ENCODE measurements at regions not wholly inside any gene's neighbourhood (a gene's known extent, or its start where the extent isn't known, plus 50 kb on each side); places are given as distances from the start of the nearest gene placed in this dataset.
A peak's percentile ranks its signal among the peaks of the same experiment; 100 is the strongest.
"Not testable (repeated sequence)": the region's sequence is repeated elsewhere in the genome, so short reads cannot be mapped to it uniquely, and the experiment has no call there.

DNA sequence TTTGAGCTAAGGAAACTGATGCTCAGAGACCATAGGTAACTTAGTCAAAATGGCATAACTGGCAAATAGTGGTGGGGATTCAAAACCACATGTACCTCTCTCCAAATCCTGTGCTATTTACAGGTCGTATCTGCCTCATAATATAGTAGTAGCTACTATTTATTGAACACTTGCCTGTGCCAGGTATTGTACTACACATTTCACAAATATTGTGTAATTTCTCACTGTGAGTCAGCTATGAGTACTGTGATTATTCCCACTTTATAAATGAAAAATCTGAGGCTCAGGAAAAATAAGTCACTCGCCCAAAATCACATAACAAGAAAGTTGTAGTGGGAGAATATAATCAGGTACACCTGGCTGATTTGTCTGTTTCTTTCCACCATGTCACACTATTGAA is 199.8 kb upstream of the FAT3 start:
- DNase-seq, result no peak

DNA sequence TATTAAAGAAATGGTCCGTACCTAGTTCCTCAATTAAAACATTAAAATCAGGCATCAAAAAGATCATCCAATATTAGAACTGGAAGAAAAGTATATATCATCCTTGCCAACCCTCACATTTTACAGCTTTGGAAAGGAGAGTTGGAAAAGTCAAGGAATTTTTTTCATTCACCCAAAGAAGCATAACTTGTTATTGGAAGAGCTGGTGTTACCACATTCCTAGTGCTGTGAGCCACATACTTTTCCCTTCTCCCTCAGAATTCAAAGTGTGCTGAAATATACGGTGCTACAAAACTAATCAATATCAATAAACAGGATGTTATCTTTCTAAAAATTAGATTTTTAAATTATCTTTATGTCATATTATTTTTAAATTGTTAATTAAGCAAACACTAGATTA is 202.1 kb upstream of the FAT3 start:
- DNase-seq, result no peak

DNA sequence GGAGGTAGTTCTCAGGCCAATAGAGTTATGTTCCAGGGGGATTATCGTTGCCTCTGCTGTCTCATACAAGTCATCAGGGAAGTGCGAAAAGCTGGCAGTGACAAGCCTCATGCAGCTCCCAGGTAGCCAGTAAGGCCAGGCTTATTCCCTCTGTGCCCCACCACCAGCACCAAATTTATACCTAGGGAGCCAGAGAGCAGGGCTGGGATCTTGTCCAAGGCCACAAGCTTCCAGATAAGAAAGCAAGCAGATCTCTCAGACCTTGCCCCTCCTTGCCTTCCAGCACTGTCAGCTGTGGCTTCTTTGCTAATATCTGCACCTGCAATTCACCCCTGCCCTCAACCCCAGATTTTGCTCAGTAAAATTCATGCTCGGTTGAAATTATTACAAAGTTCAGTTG is 206.3 kb upstream of the FAT3 start:
- no peak for DNase-seq

DNA sequence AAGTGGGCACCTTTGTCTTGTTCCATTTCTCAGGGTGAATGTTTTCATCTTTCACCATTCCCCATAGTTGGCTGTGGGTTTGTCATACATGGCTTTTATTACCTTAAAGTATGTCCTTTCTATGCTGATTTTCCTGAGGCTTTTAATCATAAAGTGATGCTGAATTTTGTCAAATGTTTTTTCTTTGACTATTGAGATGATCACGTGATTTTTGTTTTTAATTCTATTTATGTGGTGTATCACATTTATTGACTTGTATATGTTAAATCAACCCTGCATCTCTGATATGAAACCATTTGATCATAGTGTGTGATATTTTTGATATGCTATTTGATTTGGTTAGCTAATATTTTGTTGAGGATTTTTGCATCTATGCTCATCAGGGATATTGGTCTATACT is 216.4 kb upstream of the FAT3 start:
- DNase-seq, result no peak

DNA sequence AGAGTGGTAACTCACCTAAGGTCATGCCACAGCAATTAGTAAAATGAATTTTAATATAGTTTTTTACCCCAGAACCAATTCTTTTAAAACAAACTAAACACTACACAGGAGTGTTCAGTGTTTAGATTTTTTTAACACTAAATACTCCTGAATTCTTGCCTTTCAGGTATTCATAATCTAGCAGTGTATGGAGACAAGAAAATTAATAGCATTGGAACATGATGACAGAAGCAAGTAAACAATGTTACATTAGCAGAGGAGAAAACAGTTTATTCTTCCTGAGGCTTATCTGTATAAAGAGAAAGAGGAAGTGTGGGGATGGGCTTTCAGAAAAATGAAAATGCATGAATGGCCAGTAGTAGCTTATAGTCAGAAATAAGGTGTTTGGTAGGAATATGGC is 222.1 kb upstream of the FAT3 start:
- DNase-seq, result no peak

DNA sequence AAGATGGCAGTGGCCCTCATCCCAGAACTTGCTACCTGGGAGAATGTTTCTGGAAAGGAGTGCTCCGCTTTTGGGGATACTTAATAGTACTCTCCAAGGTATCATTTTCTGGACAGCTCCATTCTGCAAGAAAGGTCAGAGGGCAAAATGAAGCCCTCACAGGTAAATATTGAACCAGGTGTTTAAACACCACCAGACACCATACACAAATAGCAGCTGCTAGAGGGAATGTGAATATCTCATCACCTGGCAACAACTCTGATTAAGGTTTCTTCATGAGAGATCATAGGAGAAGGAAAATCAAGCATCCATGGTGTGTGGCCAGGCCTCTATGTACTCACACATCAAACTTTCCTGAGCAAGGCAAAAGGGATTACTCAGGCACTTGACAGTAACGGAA is 226.1 kb upstream of the FAT3 start:
- peak; percentile 75 for DNase-seq

DNA sequence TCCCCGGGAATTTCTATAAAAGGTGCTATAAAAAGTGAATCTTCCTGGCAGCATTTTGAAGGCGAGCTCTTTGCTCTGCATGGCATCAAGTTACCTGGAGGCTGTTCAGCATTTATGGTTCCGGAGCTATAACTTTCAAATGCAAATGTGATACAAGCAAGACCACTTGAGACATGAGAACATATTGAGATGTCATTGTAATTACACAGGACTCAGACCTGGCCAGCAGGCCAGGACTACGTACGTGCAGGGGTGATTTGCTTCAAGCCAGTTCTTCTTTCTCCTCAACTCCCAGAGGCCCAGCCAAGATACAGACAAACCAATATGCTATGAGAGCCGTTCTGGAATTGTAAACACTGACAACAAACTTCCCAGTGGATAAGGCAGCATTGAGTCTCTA is 227.4 kb upstream of the FAT3 start:
- no peak for DNase-seq

DNA sequence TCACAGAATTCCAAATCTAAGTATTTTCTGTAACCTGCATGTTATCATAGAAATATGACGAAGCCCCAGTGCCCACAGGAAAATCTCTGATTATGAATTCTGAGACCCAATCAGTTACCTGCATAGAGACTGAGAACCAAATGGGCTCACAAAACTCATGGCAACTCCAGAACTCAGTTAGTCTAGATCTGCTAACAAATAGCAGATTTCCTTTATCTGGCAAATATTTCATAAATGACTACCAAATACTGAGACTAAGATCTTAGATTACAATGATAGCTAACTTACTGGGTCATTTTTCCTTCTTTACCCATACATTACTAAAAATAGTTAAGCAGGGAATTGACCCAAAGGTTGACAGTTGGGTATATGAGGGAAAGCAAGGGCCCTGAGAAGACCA is 228.1 kb upstream of the FAT3 start:
- DNase-seq, result no peak

DNA sequence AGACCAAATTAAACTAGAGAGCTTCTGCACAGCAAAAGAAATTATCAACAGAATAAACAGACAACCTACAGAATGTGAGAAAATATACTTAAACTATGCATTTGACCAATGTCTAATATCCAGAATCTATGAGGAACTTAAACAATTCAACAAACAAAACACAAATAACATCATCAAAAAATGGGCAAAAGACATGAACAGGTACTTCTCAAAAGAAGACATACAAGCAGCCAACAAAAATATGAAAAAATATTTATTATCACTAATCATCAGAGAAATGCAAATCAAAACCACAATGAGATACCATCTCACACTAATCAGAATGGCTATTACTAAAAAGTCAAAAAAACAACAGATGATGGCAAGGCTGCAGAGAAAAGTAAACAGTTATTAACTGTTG is 236.2 kb upstream of the FAT3 start:
- DNase-seq, result not testable (repeated sequence)

DNA sequence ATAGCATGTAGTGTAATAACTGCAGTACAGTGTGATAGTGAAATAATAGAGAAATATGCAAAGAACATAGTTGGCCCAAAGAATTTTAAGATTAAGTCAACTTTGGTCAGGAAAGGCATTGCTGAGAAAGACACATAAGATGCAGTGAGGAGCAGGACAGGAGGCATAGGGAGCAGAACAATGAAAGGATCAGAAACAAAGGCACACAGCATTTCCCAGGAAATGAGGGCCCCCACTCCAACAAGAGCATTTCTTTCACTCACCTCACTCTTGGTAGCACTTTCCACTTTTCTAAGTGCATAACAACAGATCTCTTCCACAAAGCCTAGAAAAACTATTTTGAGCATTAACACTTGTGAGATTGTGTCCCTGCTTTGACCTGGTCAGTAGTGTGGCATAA is 238.4 kb upstream of the FAT3 start:
- DNase-seq, result no peak

DNA sequence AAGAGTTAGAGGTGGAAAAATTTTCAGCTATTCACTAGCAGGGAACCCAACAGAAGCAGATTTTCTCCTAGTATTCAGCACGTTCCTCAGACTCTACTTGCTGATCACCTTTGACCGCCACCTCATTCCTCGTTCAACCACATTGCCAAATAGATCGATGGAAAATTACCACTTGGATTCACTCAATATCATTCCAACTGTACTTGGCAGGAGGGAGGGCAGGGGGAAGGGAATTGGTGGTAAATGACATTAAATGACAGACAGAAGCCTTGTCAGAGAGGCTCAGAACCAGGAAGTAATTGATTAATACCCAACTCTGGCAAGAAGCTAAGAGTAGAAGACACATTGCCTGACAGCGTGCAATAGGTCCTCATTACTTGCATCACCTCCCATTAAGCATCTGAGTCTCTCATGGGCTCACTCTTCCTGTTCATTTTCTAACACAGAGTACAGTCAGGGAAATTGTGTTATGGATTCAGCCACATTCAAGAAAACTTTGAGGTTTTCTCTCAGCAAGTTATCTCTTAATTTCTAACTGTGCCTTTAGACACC is 240.5 kb upstream of the FAT3 start:
- no peak for DNase-seq

DNA sequence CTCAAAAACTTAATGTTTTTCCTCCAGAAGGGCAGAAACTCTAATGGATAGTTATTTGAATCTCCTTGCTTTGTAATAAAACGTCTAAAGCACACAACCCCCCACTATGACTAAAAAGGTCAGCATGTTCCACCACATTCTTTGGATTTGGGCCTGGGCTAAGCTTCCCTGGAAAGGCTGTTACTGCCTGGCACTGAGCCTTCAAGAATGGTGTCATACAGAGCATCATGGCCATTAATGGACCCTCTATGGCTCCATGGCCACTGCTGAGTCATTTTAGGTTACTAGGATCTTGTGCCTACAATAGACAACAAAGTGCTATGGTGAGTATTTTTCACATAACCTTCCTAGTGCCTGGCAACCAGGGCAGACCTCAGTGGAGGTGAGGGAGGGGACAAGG is 242.6 kb upstream of the FAT3 start:
- no peak for DNase-seq

DNA sequence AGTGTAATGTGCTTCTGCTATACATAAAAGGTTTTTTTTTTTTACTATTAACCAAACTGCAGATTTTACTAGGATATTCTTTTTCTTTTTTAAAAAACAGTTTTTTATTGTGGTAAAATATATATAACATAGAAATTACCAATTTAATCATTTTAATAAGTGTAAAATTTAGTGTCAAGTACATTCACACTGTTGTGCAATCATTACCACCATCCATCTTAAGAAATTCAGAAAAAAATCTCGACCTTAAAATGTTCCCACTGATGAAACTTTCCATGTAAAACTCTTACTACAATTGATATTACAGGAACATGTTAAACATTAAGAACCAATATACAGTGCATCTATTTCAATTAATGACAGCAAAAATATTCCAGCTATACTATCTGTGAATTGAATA is 244.8 kb upstream of the FAT3 start:
- no peak for DNase-seq

DNA sequence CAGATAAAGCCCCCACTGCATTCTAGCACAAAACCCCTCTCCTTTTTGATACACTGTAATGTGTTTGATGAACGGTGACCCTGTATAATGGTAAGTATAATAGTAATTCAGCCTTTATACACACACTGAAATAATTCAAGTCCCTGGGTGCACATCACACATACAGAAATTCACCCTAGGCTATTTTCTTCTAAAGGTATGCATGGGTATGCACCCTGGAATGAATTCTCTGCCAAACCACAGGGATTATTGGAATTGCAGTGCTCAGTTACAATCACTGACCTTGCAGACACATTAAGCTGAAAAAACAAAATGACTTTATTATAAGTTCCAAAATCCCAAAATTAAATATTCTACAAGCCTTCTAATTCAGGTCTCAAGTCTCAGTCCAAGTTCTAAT is 245.9 kb upstream of the FAT3 start:
- DNase-seq, result no peak

DNA sequence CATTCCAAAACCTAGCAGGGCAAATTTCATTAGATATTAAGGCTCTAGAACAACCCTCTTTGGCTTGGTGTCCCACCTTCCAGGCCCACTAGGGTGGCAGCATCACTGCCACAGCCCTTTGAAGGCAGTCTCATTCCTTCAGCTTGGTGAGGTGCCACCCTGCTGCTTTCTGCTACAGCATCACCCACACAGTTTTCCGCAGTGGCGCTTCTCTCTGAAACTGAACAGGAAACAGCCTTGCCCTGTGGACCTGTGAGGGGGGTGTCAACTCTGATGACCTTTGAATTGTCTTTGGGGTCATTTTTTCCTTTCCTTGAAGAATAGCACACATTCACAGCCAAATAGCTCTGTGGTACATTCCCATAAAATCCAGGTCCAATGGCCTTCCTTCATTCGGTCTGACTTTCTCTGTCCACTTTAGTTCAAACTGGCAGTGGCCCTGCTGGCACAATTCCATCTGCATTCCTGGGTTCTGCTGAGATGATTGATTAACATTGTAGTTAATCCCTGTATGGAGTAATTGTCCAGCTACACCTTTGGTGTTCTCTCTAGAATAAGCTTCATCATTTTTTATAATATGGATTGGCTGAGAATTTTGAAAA is 251.9 kb upstream of the FAT3 start:
- DNase-seq, result no peak

DNA sequence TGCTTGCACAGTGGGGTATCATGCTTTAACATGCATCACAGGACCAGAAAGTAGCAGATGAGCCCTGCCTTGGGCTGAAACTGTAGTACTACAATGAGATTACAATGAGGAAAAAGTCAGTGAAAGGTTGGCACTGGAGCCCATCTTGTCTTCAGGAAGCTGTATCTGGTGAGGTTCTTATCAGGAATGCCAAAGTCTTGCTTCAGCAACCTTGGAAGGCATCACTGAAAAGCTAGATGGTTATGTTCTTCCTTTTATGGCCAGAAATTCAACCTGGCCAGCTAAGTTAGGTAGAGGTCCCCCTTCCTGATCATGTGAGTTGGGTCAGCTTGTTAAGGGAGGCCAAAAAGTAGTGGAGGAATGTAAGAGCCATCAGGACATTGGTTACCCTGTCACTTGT is 254.0 kb upstream of the FAT3 start:
- DNase-seq, result no peak

DNA sequence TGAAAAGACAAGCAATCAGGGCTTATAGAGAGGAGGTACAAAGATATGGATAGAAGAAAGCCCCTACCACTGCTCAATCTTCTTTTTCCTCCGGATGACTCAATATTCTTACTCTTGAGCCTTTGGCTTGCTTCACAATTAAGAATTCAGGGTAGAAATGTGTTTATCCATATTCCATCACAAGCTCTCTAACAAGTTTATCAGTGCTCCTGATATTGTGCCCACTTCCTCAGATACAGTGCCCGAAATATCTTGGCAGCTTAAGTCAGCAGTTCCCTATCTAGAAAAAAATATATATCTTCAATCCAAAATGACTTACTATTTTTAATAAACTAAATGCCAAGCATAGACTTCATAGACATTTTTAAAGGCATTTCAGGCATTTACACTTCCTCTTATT is 255.1 kb upstream of the FAT3 start:
- no peak for DNase-seq

DNA sequence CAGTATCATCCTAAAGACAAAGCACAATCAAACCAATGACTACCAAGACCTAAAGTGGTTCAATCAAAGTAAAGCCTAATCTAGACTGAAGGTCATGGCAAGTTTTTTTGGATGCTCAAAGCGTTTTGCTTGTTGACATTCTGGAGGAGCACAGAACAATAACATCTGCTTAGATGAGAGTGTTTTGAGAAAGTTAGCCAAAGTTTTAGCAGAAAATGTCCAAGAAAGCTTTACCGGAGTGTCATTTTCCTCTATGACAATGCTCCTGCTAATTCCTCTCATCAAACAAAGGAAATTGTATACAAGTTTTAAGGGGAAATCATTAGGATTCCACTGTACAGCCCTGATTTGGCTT is 256.9 kb upstream of the FAT3 start:
- DNase-seq, result no peak

DNA sequence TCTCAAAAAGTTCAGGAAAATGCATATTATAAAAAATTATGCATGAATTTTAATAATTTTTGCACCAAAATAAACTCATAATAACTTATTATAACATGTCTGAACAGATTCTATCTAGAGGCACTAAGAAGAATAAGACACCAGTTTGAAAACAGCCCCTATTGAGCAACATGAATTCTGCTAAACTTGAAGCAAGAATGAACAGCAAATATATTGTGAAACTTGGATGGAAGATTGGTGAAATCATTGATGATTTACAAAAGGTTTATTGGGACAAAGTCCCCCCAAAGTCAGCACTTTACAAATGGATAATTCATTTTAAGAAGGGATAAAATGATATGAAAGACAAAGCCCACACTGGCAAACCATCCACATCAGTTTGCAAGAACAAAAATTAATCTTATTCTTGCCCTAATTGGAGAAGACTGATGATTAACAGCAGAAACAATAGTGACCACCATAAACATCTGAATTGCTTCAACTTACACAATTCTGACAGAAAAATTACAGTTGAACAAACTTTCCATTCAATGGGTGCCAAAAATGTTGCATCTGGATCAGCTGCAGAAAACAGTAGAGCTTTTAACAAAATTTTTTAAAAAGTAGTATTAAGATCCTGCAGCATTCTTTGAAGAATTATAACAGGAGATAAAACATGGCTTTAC is 257.5 kb upstream of the FAT3 start:
- no peak for DNase-seq

DNA sequence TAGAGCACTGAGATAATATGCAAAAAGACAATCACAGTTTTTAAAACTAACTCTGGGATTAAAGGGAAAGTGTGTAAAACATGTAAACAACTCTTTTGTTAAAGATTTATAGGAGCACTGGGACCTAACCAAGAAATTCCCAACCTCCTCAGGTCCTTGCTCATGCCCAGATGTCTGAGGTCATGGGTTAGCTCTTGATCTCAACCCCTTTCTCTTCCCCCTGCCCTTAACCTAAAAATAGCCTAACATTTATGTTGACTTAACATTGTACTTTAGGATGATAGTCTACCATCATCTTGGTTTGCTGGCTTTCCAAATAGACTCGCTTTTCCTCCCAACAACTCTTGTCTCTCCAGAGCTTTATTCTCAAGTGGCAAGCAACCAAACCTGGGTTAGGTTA is 258.2 kb upstream of the FAT3 start:
- no peak for DNase-seq

DNA sequence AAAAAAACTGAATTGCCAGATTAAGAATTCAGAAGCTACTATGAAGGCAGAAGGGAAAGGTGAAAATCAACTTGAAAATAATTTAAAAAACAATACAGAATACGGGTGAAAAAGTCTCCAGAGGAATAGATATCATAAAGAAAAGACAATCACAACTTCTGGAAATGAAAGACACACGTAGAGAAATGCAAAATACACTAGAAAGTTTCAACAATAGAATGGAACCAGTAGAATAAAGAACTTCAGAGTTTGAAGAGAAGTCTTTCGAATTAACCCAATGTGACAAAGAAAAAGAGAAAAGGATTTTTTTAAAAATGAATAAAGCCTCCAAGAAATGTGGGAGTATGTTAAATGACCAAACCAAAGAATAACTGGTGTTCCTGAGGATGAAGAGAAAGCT is 263.8 kb upstream of the FAT3 start:
- no peak for DNase-seq

DNA sequence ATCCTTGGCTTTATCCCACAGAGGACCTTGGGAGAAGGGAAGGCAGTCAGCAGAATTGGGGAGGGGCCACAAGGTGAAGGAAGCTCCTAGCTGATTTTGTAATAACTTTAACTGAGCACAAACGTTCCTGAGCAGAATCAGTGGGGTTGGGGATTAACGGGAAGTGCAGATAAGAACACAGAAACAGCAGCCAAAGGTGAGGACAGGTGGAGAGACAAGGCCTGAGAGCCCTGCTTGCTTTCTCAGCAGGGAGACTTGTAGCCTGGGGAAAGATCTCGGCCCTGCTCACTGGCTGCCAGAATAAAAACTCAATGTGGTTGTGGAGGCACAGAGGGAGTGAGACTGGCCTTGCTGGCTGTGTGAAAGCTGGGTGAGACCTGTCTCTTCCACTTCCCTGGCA is 265.2 kb upstream of the FAT3 start:
- no peak for DNase-seq

DNA sequence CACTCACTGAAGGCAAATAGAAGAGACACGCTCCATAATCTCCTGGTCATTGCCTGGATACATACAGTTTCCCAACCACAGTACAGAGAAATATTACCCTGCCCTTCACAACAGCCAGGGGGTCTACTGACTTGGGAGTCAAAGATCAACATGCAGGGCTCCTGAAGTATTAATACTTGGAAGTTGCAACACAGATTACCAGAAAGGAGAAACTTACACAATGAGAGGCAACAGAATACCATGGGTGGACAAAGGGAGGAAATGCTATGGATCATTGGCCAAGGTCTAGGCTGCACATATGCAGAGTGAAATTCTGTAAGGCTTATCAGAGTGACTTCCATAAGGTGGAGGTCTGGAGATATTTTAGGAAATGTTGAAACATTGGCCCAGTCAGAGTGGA is 267.9 kb upstream of the FAT3 start:
- DNase-seq, result no peak

DNA sequence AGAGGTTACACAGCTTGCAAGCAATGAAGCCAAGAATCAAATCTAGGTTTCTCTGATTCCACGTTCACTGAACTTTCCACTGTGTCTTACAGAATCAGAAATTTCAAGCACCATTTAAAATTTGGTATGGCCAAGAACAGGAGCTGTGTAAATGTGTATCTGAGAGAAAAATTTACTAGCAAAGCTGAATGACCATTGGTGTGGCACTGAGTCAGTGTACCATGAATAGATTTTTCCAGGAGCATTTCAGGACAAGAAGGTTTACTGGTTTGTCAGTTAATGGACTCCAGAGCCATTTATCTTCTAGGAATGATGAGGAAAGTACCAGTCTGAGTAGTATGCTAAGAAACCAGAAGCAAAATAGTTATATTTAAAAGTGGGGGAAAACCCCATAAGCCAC is 269.4 kb upstream of the FAT3 start:
- no peak for DNase-seq

DNA sequence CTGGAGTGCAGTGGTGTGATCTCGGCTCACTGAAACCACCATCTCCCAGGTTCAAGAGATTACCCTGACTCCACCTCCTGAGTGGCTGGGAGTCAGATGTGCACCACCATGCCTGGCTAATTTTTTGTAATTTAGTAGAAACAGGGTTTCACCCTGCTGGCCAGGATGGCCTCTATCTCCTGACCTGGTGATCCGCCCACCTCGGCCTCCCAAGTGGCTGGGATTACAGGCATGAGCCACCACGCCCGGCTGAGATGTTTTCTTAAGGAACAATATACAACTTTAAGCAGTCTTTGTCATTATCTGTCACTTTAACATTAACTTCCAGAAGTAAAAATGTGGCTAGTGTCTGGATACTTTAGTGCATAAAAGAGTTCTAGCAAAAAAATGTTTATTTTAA is 272.6 kb upstream of the FAT3 start:
- no peak for DNase-seq
